B cell (primary cell): ENCODE measurements at regions not wholly inside any gene's neighbourhood (a gene's known extent, or its start where the extent isn't known, plus 50 kb on each side); places are given as distances from the start of the nearest gene placed in this dataset.

Experiments used
- EZH2 ChIP-seq: IDR thresholded peaks from 2 replicates; pipeline ENCODE4 v1.6.1; 2012; ENCODE audit warnings: borderline replicate concordance, low read depth, mild to moderate bottlenecking, moderate library complexity, low read length; ENCODE audit not compliant: insufficient read depth, poor library complexity, severe bottlenecking
- TF ChIP-seq, protein P1 (sequence below): fragments of 200-600 bp; IDR thresholded peaks from one replicate; pipeline ENCODE4 v1.8.0; 2022; ENCODE audit warnings: antibody characterized with exemption, mild to moderate bottlenecking

DNA sequence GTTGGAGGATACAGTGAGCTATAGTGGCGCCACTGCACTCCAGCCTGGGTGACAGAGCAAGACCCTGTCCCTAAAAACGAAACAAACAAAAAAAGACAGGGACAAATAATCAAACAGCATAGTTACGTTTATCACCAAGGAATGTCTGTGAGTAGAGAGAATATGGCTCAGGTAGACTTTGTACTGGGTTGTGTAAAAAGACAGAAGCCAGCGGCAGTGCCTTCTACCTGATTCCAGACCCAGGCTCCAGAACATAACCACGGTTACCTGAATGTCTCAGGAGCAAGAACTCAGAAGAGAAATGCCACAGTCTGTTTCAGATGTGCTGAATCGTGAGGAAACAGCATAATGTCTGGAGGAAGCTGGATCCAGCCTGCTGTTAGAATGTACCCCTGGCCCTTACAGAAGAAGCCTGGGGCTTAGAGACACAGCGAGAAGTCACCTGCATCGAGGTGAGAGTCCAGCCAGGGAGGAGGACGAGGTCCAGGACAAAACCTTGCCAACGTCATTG, 60.9 kb upstream of the KAT6B start:
- TF ChIP-seq, protein P1, sequence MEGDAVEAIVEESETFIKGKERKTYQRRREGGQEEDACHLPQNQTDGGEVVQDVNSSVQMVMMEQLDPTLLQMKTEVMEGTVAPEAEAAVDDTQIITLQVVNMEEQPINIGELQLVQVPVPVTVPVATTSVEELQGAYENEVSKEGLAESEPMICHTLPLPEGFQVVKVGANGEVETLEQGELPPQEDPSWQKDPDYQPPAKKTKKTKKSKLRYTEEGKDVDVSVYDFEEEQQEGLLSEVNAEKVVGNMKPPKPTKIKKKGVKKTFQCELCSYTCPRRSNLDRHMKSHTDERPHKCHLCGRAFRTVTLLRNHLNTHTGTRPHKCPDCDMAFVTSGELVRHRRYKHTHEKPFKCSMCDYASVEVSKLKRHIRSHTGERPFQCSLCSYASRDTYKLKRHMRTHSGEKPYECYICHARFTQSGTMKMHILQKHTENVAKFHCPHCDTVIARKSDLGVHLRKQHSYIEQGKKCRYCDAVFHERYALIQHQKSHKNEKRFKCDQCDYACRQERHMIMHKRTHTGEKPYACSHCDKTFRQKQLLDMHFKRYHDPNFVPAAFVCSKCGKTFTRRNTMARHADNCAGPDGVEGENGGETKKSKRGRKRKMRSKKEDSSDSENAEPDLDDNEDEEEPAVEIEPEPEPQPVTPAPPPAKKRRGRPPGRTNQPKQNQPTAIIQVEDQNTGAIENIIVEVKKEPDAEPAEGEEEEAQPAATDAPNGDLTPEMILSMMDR = no peak
- TF ChIP-seq EZH2 = no peak
